ENCODE measurements at regions not wholly inside any gene's neighbourhood (a gene's known extent, or its start where the extent isn't known, plus 50 kb on each side); places are given as distances from the start of the nearest gene placed in this dataset.

DNA sequence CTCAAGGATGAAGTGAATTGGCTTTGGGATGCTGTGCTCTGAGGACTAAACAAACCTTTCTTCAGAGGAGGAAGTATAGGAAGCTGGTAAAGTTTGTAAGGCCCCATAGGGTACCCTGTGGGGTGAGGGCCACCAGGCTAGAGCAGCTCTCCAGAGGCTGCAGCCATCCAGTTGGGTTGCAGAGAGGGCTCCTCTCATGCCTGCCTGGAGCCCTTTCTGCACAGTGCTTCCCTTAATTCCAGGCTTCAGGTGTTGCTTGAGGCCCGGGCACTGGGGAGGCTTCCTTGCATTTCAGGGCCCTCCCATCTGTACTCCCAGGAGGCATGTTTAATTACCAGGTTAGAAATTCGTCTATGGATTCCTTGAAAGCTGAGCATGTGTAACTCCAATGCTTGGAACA is 95.3 kb upstream of the FSTL4 start:
- TF ChIP-seq, protein P1, sequence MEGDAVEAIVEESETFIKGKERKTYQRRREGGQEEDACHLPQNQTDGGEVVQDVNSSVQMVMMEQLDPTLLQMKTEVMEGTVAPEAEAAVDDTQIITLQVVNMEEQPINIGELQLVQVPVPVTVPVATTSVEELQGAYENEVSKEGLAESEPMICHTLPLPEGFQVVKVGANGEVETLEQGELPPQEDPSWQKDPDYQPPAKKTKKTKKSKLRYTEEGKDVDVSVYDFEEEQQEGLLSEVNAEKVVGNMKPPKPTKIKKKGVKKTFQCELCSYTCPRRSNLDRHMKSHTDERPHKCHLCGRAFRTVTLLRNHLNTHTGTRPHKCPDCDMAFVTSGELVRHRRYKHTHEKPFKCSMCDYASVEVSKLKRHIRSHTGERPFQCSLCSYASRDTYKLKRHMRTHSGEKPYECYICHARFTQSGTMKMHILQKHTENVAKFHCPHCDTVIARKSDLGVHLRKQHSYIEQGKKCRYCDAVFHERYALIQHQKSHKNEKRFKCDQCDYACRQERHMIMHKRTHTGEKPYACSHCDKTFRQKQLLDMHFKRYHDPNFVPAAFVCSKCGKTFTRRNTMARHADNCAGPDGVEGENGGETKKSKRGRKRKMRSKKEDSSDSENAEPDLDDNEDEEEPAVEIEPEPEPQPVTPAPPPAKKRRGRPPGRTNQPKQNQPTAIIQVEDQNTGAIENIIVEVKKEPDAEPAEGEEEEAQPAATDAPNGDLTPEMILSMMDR (conservative IDR thresholded peaks at IDR 0.05; ENCODE audit: low read length): no peak
- TF ChIP-seq EZH2phosphoT487 (IDR thresholded peaks at IDR 0.05; ENCODE audit: borderline replicate concordance): no peak
